Fibroblast of the aortic adventitia (primary cell): ENCODE measurements at regions not wholly inside any gene's neighbourhood (a gene's known extent, or its start where the extent isn't known, plus 50 kb on each side); places are given as distances from the start of the nearest gene placed in this dataset.
"Not testable (repeated sequence)": the region's sequence is repeated elsewhere in the genome, so short reads cannot be mapped to it uniquely, and the experiment has no call there.

Experiments used
- DNase-seq: peaks from one replicate; pipeline ENCODE4 v3.0.0-alpha.2; 2010; ENCODE audit warnings: low read depth
- H3K4me3 ChIP-seq: 2 replicates; pipeline ENCODE4 v1.5.1; 2011; ENCODE audit warnings: low read depth, mild to moderate bottlenecking, control low read depth, low read length, moderate library complexity
- TF ChIP-seq, protein P1 (sequence below): IDR thresholded peaks from 2 replicates; pipeline ENCODE4 v1.5.1; 2011; ENCODE audit warnings: mild to moderate bottlenecking, low read length, control low read depth, inconsistent platforms; ENCODE audit not compliant: insufficient read depth

DNA sequence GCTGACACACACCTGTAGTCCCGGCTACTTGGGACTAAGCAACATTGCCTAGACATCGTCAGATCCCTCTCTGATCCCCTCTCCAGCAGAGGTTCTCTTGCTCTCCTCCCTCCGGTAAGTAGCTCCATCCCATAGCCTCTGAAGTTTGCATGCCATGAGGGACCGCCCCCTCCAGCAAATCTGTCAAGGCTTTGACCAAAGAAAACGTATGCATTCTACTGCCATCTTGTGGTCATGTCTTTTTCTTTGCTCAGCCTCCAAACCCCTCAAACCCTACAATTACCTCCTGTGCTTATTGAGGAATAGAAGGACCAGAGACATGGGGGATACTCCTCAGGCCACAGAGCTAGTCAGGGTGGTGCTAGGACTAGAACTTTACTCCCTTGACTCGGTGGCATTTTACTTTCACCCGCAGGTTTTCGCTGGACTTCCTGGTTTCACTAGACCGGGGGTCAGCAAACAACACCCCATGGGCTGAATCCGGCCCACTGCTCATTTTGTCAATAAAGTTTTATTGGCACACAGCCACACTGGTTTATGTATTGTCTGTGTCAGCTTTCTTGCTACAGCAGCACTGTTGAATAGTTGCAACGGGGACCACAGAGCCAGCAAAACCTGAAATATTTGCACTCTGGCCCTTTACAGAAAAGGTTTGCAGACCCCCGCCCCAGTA is 202.6 kb upstream of the FOXK1 start:
- DNase-seq = no peak
- TF ChIP-seq, protein P1, sequence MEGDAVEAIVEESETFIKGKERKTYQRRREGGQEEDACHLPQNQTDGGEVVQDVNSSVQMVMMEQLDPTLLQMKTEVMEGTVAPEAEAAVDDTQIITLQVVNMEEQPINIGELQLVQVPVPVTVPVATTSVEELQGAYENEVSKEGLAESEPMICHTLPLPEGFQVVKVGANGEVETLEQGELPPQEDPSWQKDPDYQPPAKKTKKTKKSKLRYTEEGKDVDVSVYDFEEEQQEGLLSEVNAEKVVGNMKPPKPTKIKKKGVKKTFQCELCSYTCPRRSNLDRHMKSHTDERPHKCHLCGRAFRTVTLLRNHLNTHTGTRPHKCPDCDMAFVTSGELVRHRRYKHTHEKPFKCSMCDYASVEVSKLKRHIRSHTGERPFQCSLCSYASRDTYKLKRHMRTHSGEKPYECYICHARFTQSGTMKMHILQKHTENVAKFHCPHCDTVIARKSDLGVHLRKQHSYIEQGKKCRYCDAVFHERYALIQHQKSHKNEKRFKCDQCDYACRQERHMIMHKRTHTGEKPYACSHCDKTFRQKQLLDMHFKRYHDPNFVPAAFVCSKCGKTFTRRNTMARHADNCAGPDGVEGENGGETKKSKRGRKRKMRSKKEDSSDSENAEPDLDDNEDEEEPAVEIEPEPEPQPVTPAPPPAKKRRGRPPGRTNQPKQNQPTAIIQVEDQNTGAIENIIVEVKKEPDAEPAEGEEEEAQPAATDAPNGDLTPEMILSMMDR = no peak
- no peak overlapping the region for H3K4me3 ChIP-seq

DNA sequence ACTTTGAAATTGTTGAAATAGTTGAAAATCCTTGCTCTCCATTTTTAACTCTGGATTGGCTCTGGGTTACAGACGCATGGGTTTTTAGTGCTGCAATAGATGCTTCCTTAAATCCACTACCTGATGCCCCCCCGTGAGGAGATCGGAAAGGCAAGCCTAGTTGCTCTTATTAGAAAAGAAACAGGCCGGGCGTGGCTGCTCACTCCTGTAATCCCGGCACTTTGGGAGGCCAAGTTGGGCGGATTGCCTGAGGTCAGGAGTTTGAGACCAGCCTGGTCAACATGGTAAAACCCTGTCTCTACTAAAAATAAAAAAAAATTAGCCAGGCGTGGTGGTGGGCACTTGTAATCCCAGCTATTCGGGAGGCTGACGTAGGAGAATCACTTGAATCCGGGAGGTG is 202.0 kb upstream of the FOXK1 start:
- not testable (repeated sequence) for DNase-seq, H3K4me3 ChIP-seq

DNA sequence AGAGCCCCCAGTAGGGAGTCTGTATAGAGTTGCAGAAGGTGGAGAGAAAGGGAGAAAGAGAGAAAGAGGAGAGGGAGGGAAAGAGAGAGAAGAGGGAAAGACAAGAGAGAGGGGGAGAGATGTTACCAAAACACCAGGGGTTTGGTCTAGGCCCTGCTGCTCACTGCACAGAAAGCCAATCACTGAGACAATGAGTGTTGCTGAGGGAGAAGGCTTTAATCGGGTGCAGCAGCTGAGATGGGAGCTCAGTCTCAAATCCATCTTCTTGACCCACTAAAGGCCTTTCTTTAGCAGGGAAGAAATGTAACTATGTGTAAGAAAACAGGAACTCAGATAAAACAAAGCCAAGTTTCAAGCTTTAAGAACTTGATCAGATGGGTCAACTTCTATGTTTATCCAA is 198.2 kb upstream of the FOXK1 start:
- H3K4me3 ChIP-seq = no peak overlapping the region
- TF ChIP-seq, protein P1 = no peak
- no peak for DNase-seq

DNA sequence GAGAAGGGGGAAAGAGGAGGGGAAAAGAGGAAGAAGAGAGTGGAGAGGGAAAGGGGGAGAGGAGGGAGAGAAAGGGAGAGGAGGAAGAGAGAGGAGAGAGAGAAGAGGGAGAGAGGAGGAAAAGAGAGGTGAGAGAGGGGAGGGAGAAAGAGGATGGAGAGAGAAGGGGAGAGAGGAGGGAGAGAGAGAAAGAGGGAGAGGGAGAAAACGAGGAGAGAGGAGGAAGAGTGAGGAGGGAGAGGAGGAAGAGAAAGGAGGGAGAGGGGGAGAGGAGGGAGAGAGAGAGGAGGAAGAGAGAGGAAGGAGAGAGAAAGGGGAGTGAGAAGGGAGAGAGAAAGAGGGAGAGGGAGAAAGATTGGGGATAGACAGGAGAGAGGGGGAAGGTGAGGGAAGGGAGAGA is 197.6 kb upstream of the FOXK1 start:
- H3K4me3 ChIP-seq = no peak overlapping the region
- DNase-seq = no peak
- TF ChIP-seq, protein P1 = no peak

DNA sequence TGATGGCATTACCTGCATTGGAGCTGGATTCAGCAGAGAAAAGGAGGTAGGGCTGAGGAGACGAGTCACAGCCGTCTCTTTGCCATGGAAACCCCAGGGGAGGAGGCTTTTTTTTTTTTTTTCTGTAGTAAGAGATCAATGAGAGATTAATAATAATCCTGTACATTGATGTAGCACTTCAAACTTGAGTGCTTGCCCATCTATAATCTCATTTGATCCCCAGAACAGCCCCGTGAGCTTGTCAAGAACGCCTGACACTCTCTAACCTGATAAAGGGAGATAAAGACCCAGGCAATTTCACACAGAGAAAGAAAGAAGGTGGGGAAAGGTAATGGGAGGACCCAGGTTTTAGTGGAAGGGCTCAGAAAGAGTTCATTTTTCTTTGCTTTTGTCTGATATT is 195.2 kb upstream of the FOXK1 start:
- TF ChIP-seq, protein P1 = no peak
- DNase-seq = no peak
- H3K4me3 ChIP-seq = no peak overlapping the region

DNA sequence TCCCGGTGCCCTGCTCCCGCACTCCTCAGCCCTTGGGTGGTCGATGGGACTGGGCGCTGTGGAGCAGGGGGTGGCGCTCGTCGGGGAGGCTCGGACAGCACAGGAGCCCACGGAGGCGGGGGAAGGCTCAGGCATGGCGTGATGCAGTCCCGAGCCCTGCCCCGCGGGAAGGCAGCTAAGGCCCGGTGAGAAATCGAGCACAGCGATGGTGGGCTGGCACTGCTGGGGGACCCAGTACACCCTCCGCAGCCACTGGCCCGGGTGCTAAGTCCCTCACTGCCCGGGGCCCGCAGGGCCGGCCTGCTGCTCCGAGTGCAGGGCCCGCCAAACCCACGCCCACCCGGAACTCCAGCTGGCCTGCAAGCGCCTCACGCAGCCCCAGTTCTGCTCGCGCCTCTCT is 185.2 kb upstream of the FOXK1 start:
- not testable (repeated sequence) for DNase-seq, H3K4me3 ChIP-seq

DNA sequence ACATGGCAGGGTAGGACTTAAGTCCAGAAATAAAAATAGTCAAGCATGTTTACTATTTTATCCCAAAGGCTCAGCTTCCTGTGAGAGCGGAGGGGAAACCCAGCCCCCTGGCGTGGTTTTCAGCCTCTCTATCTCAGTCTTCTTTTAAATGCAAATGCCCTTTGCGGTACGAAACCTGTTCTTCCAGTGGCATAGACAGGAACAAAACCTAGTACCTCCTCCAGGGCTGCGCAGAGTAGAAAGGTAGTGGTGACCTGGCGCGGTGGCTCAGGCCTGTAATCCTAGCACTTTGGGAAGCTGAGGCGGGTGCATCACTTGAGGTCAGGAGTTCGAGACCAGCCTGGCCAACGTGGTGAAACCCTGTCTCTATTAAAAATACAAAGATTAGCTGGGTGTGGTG is 181.3 kb upstream of the FOXK1 start:
- H3K4me3 ChIP-seq = no peak overlapping the region
- no peak for DNase-seq
- TF ChIP-seq, protein P1 = no peak

DNA sequence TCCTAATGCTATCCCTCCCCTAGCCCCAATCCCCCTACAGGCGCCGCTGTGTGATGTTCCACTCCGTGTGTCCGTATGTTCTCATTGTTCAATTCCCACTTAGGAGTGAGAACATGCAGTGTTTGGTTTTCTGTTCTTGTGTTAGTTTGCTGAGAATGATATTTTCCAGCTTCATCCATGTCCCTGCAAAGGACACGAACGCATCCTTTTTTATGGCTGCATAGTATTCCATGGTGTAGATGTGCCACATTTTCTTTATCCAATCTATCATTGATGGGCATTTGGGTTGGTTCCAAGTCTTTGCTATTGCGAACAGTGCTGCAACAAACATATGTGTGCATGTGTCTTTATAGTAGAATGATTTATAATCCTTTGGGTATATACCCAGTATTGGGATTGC is 174.2 kb upstream of the FOXK1 start:
- not testable (repeated sequence) for H3K4me3 ChIP-seq

More for the DNA sequence above, 174.2 kb upstream of the FOXK1 start:
- DNase-seq = not testable (repeated sequence)
